ENCODE measurements at regions not wholly inside any gene's neighbourhood (a gene's known extent, or its start where the extent isn't known, plus 50 kb on each side); places are given as distances from the start of the nearest gene placed in this dataset.

DNA sequence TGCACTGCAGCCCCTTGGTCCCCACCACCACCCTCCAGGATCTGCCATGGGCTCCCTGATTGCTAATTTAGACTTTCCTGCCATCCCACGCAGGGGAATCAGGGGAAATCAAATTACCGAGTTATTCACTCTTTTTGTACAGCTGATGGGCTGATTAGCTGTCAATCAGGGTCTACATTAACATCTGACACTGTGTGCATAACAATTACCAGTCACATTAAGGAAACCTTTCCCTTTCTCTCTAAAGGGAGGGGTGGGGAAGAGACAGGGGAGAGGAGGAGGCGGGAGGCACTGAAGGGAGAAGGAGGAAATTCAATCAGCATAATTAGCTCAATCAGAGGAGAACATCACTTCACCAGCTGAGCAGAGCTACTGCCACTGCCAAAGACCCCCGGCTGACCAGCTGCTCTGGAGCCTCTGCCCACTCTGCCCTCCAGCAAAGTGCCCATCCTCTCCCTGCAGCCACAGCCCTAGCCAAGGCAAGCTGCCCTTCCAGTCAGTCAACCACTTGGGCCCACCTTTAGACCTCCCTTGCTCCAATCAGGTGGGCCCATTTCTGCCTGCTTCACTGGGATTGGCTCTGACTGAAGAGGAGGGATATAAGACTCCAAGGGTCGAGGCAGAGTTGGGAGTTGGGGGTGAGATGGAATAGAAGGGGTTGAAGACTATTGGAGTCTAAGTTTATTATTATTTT lies 199.3 kb upstream of the ZC3H12A start:
- DNase-seq (ENCODE audit: low read depth), result no peak

DNA sequence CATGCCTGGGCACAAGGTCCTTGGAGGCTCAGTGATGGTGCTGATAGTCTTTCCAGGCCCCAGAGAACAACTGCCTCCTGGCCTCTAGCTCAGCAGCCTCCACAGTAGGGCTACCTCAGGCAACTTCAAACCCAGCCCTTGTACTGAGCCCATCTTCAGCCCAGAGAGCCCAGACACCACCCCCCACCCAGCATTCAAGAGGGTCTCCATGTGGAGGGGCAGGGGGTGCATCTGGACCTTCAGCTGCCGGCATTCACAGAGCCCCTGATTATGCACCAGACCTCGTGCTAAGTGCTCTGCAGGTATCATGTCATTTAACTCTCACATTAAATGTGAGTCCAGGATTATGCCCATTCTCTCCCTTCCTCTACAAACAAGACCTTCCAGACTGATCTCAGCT lies 197.0 kb upstream of the ZC3H12A start:
- DNase-seq (ENCODE audit: low read depth), result no peak

DNA sequence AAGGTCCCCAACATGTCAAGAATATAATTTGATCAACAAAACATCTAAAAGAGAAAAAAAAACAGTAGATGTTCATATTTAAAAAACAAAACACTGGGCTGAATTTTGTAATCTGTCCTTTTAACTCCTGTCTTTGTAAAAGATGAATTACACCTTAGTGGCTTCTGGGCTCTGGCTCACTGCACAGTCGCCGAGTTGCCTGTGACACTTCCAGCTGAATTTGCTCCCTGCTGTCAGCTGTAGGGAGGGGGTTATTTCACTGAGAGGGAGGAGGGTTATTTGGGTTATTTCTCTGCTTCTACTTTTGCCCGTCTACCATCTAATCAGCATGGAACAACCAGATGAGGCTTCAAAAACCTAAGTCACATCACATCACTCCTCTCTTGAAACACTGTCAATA lies 193.0 kb upstream of the ZC3H12A start:
- DNase-seq (ENCODE audit: low read depth), result no peak

DNA sequence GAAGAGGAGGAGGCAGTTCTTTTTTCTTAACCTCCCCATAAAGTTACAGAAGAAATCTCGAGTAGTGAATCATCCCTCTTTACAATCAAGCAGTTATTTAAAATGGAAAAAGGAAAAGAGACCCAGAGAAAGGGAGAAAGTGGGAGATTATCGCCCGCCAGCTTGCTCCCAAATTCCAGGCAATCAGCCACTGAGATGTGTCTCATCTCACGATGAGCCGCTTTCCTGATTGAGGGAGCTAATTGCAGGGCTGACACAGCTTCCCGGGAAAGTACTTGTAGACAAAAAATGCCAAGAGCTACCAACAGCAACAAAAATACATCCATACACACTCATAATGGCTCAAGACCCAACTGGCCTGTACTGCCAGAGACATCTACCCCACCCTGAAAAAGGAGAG lies 191.6 kb upstream of the ZC3H12A start:
- no peak for DNase-seq (ENCODE audit: low read depth)

DNA sequence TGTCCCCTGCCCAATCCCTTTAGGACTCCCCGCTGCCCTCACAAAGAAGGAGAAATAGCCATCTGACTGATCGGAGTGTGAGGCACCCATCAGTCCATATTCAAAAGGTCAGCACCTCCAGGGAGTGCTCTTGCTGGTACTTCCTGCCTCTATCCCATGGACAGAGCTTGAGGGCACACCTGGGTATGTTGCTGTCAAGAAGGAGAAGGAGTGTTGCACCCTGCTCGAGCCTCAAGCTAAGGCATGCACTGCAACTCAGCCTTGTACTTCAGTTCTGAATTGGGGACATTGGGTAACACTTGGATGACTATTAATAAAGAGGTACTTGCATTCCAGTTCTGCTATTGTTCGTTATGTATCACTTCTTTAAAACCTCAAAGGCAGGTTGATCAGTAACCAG lies 190.3 kb upstream of the ZC3H12A start:
- DNase-seq (ENCODE audit: low read depth), result no peak

DNA sequence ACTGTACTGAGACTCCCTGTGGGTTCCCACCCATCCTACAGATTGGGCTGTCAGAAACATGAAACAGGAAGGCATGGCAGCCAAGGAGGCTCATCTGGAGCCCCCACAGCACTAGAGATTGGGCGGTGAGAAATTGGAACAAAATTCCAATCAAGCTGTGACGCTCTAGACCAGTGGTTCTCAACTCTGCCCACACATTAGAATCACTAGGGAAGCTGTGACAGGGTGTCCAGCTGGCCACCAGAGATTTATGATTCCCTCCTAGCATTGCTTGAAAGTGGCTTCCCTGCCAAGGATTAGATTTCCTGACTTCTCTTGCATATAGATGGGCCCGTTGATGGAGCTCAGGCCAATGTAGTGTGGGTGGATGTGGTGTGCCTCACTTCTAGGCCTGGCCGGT lies 187.5 kb upstream of the ZC3H12A start:
- DNase-seq (ENCODE audit: low read depth), result no peak

DNA sequence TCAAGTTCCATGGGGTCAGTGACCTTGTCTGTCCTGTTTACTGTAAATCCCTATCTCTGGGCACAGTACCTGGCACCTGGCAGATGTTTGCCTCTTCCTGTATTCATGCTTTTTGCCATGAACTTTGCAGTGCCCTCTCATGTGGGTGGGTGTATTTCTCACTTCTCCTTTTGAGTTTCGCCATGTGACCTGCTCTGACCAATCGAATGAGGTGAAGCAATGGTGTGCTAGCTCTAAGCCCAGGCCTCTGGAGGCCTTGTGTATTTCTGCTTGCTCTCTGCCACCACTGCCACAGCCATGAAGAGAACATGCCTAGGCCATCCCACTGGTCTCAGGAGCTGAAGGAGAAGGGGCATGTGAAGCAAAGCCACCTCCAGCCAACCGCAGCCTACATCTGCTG lies 185.5 kb upstream of the ZC3H12A start:
- no peak for DNase-seq (ENCODE audit: low read depth)

DNA sequence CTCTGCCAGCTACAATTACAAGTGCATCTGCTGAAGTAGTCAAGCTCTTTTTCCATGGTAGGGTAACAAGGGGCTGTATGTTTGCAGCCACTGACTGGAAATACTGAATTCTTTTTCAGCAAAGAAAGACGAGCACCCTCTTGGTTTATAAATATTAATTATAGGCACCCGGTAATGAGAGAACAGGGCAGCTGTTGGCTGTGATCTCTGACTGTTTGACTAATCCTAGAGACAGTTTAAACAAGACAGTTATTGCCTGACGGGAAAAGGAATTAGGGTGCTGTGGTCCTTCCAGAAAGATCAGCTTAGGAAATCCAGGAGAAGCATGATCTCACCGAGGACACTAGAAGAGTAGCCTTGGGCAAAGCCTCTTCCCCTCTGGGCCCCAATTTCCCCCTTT lies 183.7 kb upstream of the ZC3H12A start:
- no peak for DNase-seq (ENCODE audit: low read depth)

DNA sequence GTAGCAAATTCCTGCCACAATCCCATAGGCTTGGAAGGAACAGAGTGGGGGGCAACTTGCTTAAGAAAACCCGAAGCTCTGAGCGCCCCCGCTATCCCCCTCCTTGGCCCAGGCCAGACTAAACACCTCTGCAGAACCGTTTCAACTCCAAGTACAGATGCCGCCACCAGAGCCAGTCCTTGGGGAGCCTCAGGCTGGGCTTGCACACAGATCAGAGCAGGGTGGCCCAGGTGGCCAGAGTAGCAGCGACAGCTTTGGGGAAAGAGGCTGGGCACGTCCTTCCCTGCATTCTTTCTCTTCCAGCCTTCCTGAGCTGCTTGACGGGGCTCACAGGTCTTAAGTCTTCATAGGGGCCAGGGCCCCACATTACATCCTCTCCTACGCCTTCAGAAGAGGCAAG lies 181.6 kb upstream of the ZC3H12A start:
- DNase-seq (ENCODE audit: low read depth), result no peak

DNA sequence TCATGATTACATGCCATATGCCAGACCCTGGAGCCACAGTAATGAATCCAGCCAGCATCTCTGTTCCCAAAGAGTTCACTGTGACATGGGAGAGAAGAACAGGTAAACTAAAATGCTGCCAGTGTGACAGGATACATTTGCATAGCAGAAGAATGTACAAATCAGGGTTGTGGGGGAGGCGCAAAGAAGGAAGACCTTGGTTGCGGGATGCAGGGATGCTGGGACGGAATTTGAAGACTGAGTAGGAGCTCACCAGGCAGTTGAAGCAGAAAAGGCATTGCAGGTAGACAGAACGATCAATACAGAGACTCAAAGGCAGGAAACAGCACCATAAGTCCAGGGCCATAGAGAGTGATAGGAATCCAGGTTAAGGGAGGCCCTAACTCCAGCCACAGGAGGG lies 180.3 kb upstream of the ZC3H12A start:
- no peak for DNase-seq (ENCODE audit: low read depth)

DNA sequence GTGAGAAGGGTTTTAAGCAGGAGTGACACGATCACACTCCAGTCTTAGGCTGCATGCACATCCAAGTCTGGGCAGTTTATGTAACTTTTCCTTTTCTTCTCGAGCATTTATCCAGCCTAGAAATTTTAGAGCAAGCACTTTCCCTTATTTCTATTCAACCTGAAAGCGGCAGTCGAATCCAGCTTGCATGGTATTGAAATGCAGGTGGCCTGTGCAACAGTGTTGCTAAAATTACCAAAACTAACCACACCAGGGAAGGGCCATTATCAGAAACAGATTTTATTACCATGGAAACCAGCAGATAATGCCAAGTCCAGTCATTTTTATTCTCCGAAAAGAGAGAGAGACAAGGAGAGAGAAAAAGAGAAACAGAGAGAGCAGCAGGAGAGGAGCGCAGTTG lies 179.9 kb upstream of the ZC3H12A start:
- DNase-seq (ENCODE audit: low read depth), result no peak

DNA sequence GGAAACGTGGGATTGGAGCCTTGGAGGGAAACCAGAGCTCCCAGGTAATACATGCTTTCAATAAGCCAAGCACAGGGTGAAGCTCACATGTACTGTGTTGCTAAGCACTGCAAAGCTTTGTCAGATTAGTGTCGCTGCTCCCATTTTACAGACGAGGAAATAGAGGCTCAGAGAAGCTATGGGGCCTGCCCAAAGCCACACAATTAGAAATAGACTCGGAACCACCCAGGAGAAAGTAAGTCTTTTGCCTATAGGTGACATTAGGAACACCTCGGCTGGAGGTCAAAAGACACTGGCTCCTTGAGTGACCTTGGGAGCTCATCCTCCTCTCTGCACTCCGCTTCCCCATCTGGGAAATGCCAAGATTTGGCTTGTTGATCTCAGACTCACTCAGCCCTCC lies 175.6 kb upstream of the ZC3H12A start:
- DNase-seq (ENCODE audit: low read depth), result no peak

DNA sequence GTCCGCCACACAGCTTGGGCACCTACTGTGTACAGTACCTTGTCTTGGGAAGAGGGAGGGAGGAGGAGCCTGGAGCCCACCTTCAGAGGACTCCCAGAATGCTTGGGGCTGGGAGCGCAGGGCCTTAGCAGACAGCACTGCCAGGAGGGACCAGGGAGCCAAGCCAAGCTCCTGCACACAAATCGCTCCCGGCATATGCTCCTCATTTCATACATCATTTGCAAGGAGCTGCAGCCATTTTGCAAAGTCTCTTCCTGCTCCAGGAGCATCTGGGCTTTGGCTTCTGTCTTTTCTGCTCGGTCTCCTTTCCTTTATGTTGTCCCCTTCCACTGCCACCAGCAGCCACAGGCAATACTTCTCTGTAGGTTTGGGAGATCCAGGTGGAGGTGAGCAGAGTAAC lies 175.2 kb upstream of the ZC3H12A start:
- DNase-seq (ENCODE audit: low read depth), result no peak

DNA sequence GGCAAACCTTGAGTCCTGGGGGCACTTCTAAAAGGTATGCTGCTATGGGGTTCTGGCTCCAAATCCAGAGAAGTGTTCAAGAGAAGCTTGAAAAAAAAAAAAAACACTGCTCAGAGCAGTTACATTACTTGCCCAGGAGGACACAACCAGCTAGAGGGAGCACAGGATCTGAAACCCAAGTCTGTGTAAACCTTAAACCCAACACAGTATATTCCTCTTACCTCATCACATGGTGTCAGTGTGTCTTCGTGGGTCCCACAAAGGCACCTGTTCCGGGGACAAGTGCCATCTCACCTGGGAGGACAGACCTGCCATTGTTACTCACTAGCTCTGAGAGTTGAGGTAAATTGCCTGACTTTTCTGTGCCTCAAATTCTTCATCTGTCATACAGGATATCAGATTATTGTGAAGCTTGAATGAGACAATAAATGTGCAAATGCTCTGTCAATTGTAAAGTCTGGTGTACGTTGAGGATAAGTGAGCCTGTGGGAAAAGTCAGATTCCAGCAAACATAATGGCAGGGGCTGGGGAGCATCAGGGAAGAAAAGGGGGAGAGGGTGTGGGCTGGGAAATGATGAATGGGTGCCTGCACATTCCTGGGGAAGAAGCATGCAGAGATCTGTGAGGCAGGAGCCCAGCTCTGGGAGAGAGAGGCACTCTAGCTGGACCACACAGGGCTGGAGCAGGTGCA lies 170.4 kb upstream of the ZC3H12A start:
- DNase-seq (ENCODE audit: low read depth), result no peak

DNA sequence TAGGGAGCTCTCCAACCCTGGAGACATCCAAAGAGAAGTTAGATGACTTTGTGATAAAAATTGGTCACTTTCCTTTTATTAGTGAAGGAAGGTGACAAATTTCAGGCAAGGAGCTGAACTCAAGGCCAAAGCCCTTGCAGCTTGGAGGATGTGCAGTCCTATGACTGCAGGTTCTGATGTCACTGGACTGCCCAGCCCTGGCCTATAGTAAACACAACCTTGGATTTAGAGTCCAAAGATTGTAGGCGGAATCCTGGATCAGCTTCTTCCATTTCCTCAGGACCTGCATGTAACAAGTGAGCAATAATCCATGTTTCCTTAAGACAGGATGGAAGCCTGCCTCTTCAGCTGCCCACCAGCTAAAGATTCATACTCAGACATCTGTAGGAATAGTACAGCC lies 169.3 kb upstream of the ZC3H12A start:
- no peak for DNase-seq (ENCODE audit: low read depth)

DNA sequence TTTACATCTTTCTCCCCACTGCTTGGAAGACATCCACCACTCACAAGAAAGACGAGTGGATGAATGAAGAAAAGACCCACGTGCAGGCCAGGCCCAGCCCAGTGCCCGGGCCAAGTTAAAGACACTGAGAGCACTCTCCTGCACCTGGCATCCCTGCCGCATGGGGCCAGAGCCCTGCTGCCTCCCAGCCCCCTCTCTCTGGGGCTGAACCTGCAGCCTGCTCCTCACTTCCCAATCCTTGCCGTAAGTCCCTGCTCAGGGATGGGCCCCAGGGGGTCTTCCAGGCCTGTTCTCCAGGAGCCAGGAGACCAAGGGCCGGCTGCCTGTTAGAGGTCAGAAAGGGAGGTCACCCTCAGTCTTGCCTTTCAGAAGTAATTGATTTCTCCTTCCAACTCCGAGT lies 168.5 kb upstream of the ZC3H12A start:
- no peak for DNase-seq (ENCODE audit: low read depth)

DNA sequence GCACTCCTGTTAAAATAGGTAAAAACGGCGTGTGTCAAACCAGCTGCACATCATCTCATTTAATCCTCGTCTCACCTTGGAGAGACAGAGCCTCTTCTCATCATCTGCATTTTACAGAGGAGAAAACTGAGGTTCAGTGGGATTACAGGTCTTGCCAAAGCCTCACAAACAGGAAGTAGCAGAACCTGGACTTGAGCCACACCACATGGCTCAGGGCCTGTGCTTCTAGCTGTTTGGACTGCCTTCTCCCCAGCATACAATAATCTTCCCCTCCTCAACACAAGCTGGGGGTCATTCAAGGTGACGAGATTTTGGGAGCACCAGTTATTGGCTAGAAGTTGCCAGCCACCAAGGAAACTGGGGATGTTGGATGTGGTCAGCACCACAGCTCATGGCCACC lies 167.9 kb upstream of the ZC3H12A start:
- no peak for DNase-seq (ENCODE audit: low read depth)

DNA sequence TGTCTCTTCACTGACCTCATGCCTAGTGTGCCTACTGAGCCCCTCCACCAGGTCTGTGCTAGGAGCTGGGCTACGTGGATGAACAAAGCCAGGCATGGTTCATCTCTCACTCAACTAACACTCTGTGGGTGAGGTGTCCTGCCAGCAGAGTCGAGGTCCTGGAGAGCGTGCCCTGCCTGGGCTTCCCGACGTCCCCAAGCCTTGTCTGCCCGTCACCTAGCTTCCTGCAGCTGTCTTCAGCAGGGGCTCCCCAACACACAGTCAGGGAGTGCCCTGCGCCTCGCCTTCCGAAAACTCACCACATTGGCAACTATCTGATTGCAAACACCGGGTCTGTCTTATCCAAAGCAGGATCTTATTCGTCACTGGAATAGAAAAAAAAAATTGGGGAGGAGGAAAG lies 167.5 kb upstream of the ZC3H12A start:
- no peak for DNase-seq (ENCODE audit: low read depth)

DNA sequence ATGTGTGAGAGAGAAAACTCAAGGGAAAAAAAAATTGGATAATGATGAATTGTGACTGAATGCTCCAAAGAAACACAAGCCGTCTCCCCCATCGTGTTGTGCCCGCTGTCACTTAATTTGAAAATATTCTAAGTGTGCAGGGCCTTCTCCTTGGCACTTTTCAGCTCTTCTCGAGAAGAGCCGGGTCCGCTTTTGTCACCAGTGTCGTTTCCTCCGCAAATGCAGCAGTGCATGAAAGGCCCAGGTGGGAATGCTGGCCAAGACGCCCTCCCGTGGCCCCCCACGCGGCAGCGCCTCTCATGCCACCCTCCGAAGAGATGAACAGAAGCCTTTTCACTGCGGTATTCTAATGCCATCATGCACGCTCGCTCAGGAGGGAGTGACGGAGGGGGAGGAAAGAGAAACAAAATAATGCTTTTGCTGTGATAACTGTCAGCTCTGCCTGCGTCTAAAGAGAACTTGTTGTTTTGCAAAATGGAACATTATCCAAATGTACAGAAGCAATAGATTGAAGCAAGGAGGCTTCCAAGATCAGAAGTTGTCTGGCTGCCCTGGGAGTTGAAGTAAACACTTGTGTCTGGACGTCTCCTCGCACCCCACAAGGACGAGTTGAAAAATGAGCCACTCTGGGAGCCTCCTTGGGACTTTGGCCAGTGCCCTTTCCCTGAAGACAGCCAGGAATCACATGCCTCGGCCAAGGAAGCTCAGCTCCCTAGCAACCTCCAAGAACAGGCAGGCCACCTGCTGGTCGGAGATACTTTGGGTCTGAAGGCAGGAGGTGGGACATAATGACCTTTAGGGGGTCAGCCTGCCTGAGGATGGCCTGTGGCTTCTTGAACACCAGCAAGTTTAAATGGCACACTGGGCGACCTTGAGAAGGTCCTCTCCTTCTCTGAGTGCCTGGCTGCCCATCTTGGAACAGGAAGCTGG lies 166.1 kb upstream of the ZC3H12A start:
- DNase-seq (ENCODE audit: low read depth), result no peak

DNA sequence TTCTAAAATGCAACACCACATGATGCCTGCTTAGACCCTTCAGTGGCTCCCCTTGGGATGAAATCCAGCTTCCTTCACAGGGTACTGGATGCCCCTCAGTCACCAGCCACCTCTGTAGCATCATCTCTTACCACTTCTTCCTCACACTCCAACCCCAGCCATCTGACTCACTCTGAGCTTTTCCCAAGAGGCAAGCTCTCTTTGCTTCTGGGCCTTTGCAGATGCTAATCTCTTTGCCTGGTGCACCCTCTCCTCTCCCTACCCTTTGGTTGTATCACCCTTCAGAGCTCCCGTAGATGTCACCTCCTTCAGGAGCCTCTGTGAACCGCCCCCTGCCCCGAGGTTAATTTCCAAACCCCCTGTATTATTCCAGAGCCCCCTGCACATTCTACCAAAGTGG lies 164.8 kb upstream of the ZC3H12A start:
- no peak for DNase-seq (ENCODE audit: low read depth)

DNA sequence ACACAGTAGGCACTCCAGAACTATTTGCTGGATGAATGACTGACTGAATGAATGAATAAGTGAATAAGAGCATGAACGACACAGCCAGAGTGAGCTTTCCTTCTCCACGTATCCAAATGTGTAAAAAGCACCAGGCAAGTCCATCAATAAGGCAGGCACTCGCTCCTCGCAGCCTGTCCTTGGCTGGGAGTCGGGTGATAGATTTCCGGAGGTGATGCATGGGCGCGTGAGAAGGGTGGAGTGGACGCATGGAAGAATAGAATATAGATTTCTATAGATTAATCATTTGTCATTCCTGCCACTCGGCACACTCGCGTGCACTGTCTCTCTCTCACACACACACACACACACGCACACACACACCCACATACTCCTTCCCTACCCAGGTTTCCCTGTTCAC lies 164.3 kb upstream of the ZC3H12A start:
- no peak for DNase-seq (ENCODE audit: low read depth)

DNA sequence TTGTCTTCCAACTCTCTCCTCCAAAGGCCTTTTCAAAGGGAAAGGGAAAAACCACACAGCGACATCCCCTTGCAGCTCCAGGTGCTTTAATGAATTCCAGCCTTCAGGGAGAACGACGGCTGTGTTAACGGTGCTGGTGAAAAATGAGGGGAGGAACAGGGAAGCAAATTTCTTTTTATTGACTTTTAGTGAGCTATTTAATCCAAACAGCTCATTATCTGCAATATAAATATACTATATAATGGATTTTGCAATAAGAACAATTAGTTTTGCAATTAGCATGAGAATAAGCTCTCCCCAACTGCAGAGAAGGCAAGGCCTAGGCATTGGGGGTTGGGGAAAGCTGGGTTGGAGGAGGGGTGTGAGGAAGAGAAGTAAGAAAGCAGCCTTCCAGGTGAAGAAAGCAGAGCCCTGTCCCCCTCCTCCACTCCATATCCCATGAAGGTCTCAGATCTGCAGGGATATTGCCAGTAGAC lies 159.0 kb upstream of the ZC3H12A start:
- DNase-seq (ENCODE audit: low read depth), result no peak

All from Daoy (cell line).